NB4 (cell line): ENCODE measurements at regions not wholly inside any gene's neighbourhood (a gene's known extent, or its start where the extent isn't known, plus 50 kb on each side); places are given as distances from the start of the nearest gene placed in this dataset.

Source experiments
- DNase-seq: peaks from one replicate; pipeline ENCODE4 v3.0.0; 2010; ENCODE audit warnings: low read depth
- H3K4me3 ChIP-seq: one replicate; pipeline ENCODE4 v1.5.1; 2011; ENCODE audit warnings: mild to moderate bottlenecking, low read depth, low read length, moderate library complexity
- CTCF ChIP-seq: IDR thresholded peaks from one replicate; pipeline ENCODE4 v1.5.1; 2012; ENCODE audit warnings: low read depth, low read length
- MAX ChIP-seq: IDR thresholded peaks from 2 replicates; pipeline ENCODE4 v1.6.1; 2011; ENCODE audit warnings: low read depth, low read length
- MYC ChIP-seq: IDR thresholded peaks from 2 replicates; pipeline ENCODE4 v1.6.1; 2011; ENCODE audit warnings: low read depth, low read length
- POLR2A ChIP-seq: IDR thresholded peaks from 2 replicates; pipeline ENCODE4 v1.6.1; 2011; ENCODE audit warnings: mild to moderate bottlenecking; ENCODE audit not compliant: insufficient read length; ENCODE audit errors: extremely low read depth

GRCh38 chr4:35700663-35701062 lies 543.7 kb downstream of the ARAP2 start:
- H3K4me3 ChIP-seq: no peak overlapping the region
- no peak for DNase-seq
- no peak for TF ChIP-seq MAX
- no peak for TF ChIP-seq POLR2A
- TF ChIP-seq MYC: no peak
- TF ChIP-seq CTCF: no peak

- H3K4me3 ChIP-seq: no peak overlapping the region
Measured at GRCh38 chr4:35709080-35709479, 535.2 kb downstream of the ARAP2 start.

GRCh38 chr4:35710343-35710742 lies 534.0 kb downstream of the ARAP2 start:
- H3K4me3 ChIP-seq: no peak overlapping the region
- TF ChIP-seq CTCF (no peak), MAX (no peak), POLR2A (no peak), MYC (no peak)
- no peak for DNase-seq

More at GRCh38 chr4:35709080-35709479, 535.2 kb downstream of the ARAP2 start:
- TF ChIP-seq MAX: no peak
- TF ChIP-seq CTCF: no peak
- no peak for TF ChIP-seq POLR2A
- TF ChIP-seq MYC: no peak
- DNase-seq: no peak

GRCh38 chr4:35711127-35711526 lies 533.2 kb downstream of the ARAP2 start:
- TF ChIP-seq MAX (no peak), CTCF (no peak), MYC (no peak), POLR2A (no peak)
- no peak overlapping the region for H3K4me3 ChIP-seq
- no peak for DNase-seq

GRCh38 chr4:35723973-35724372 lies 520.3 kb downstream of the ARAP2 start:
- H3K4me3 ChIP-seq: no peak overlapping the region
- DNase-seq: no peak
- TF ChIP-seq MAX (no peak), CTCF (no peak), POLR2A (no peak), MYC (no peak)

GRCh38 chr4:35725131-35725530 lies 519.2 kb downstream of the ARAP2 start:
- H3K4me3 ChIP-seq: no peak overlapping the region
- DNase-seq: peak; percentile 39
- TF ChIP-seq MYC (no peak), MAX (no peak), POLR2A (no peak), CTCF (peak; percentile 52)
